ENCODE measurements at regions not wholly inside any gene's neighbourhood (a gene's known extent, or its start where the extent isn't known, plus 50 kb on each side); places are given as distances from the start of the nearest gene placed in this dataset.

GRCh38 chr10:130929422-130930325 lies 381.8 kb downstream of the TCERG1L start:
- TF ChIP-seq CTCF (IDR thresholded peaks at IDR 0.05; ENCODE audit: insufficient read depth, low read depth, low read length, missing control alignments): no peak
- H3K4me3 ChIP-seq (ENCODE audit: low read length): no peak overlapping the region
- no peak for DNase-seq (ENCODE audit: low read depth)

GRCh38 chr10:130930821-130931220 lies 380.7 kb downstream of the TCERG1L start:
- no peak for TF ChIP-seq CTCF (IDR thresholded peaks at IDR 0.05; ENCODE audit: insufficient read depth, low read depth, low read length, missing control alignments)
- no peak overlapping the region for H3K4me3 ChIP-seq (ENCODE audit: low read length)
- DNase-seq (ENCODE audit: low read depth): no peak

GRCh38 chr10:130931256-130931655 lies 380.3 kb downstream of the TCERG1L start:
- DNase-seq (ENCODE audit: low read depth): no peak
- no peak overlapping the region for H3K4me3 ChIP-seq (ENCODE audit: low read length)
- no peak for TF ChIP-seq CTCF (IDR thresholded peaks at IDR 0.05; ENCODE audit: insufficient read depth, low read depth, low read length, missing control alignments)

- no peak for DNase-seq (ENCODE audit: low read depth)
- no peak for TF ChIP-seq CTCF (IDR thresholded peaks at IDR 0.05; ENCODE audit: insufficient read depth, low read depth, low read length, missing control alignments)
These were observed 379.1 kb downstream of the TCERG1L start for GRCh38 chr10:130932326-130933007.

GRCh38 chr10:130933008-130933390 lies 378.5 kb downstream of the TCERG1L start:
- no peak for TF ChIP-seq CTCF (IDR thresholded peaks at IDR 0.05; ENCODE audit: insufficient read depth, low read depth, low read length, missing control alignments)
- H3K4me3 ChIP-seq (ENCODE audit: low read length): no peak overlapping the region
- no peak for DNase-seq (ENCODE audit: low read depth)

More at GRCh38 chr10:130932326-130933007, 379.1 kb downstream of the TCERG1L start:
- H3K4me3 ChIP-seq (ENCODE audit: low read length): no peak overlapping the region

GRCh38 chr10:130934293-130935127 lies 377.0 kb downstream of the TCERG1L start:
- no peak for TF ChIP-seq CTCF (IDR thresholded peaks at IDR 0.05; ENCODE audit: insufficient read depth, low read depth, low read length, missing control alignments)
- DNase-seq (ENCODE audit: low read depth): no peak
- H3K4me3 ChIP-seq (ENCODE audit: low read length): no peak overlapping the region

All from epithelial cell of esophagus (primary cell).